GM21528 (cell line): ENCODE measurements at regions not wholly inside any gene's neighbourhood (a gene's known extent, or its start where the extent isn't known, plus 50 kb on each side); places are given as distances from the start of the nearest gene placed in this dataset.
"Not testable (repeated sequence)": the region's sequence is repeated elsewhere in the genome, so short reads cannot be mapped to it uniquely, and the experiment has no call there.

ENCODE experiments used
- ATAC-seq: cut with Tn5 transposase; IDR thresholded peaks from one replicate; pipeline ENCODE4 v1.9.1; 2021; ENCODE audit warnings: mild to moderate bottlenecking, moderate library complexity; ENCODE audit not compliant: unreplicated experiment, low FRiP score

GRCh38 chr16:52657924-52658323 is 111.0 kb upstream of the TOX3 start:
- no peak for ATAC-seq

- not testable (repeated sequence) for ATAC-seq
Measured at GRCh38 chr16:52655916-52656315, 109.0 kb upstream of the TOX3 start.

- not testable (repeated sequence) for ATAC-seq
Measured at GRCh38 chr16:52655156-52655555, 108.2 kb upstream of the TOX3 start.

GRCh38 chr16:52652033-52652432 is 105.1 kb upstream of the TOX3 start:
- no peak for ATAC-seq

GRCh38 chr16:52650789-52651188 is 103.8 kb upstream of the TOX3 start:
- no peak for ATAC-seq

GRCh38 chr16:52650318-52650717 is 103.4 kb upstream of the TOX3 start:
- no peak for ATAC-seq

GRCh38 chr16:52649870-52650269 is 102.9 kb upstream of the TOX3 start:
- no peak for ATAC-seq

- no peak for ATAC-seq
Measured at GRCh38 chr16:52647588-52647987, 100.6 kb upstream of the TOX3 start.

GRCh38 chr16:52643006-52643405 is 96.1 kb upstream of the TOX3 start:
- ATAC-seq: no peak

GRCh38 chr16:52634528-52634927 is 87.6 kb upstream of the TOX3 start:
- no peak for ATAC-seq

GRCh38 chr16:52634104-52634503 is 87.2 kb upstream of the TOX3 start:
- ATAC-seq: no peak

GRCh38 chr16:52633230-52633629 is 86.3 kb upstream of the TOX3 start:
- no peak for ATAC-seq

- ATAC-seq: no peak
Measured at GRCh38 chr16:52631711-52632110, 84.8 kb upstream of the TOX3 start.

- no peak for ATAC-seq
Measured at GRCh38 chr16:52630711-52631110, 83.8 kb upstream of the TOX3 start.

- ATAC-seq: no peak
Measured at GRCh38 chr16:52629296-52629695, 82.4 kb upstream of the TOX3 start.

- no peak for ATAC-seq
Measured at GRCh38 chr16:52624891-52625290, 77.9 kb upstream of the TOX3 start.

- ATAC-seq: no peak
Measured at GRCh38 chr16:52621651-52622050, 74.7 kb upstream of the TOX3 start.

GRCh38 chr16:52618753-52619497 is 72.0 kb upstream of the TOX3 start:
- ATAC-seq: no peak

GRCh38 chr16:52617591-52617990 is 70.6 kb upstream of the TOX3 start:
- ATAC-seq: no peak

GRCh38 chr16:52613508-52613907 is 66.6 kb upstream of the TOX3 start:
- ATAC-seq: no peak

GRCh38 chr16:52611817-52612673 is 65.1 kb upstream of the TOX3 start:
- ATAC-seq: no peak

GRCh38 chr16:52603015-52603414 is 56.1 kb upstream of the TOX3 start:
- ATAC-seq: no peak
